Fibroblast of villous mesenchyme (primary cell): ENCODE measurements at regions not wholly inside any gene's neighbourhood (a gene's known extent, or its start where the extent isn't known, plus 50 kb on each side); places are given as distances from the start of the nearest gene placed in this dataset.

ENCODE experiments used
- DNase-seq: peaks from one replicate; pipeline ENCODE4 v3.0.0-alpha.2; 2010; ENCODE audit warnings: low read depth
- H3K4me3 ChIP-seq: 2 replicates; pipeline ENCODE4 v1.5.1; 2011; ENCODE audit warnings: low read depth, mild to moderate bottlenecking, low read length
- TF ChIP-seq, protein P1 (sequence below): IDR thresholded peaks from 2 replicates; pipeline ENCODE4 v1.5.1; 2012; ENCODE audit warnings: low read depth, mild to moderate bottlenecking, low read length; ENCODE audit not compliant: insufficient read depth

DNA sequence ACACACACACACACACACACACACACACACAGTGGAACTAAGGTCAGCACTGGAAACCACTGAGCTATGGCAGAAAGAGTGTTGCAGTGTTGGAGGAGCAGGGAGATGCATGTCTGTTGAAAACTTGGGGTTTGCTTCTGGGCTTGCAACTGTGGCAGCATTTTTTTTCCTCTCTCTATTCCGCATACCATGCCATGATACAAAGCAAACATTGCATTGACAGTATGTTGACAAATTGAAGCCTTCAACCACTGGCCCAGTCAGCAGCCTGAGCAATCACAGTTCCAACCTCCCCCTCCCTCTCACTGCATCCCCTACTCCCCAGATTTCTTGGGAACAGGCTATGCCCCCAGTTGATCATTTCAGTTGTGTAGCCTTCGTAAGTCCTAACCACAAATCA is 478.1 kb upstream of the WWC1 start:
- DNase-seq = no peak
- H3K4me3 ChIP-seq = no peak overlapping the region
- TF ChIP-seq, protein P1, sequence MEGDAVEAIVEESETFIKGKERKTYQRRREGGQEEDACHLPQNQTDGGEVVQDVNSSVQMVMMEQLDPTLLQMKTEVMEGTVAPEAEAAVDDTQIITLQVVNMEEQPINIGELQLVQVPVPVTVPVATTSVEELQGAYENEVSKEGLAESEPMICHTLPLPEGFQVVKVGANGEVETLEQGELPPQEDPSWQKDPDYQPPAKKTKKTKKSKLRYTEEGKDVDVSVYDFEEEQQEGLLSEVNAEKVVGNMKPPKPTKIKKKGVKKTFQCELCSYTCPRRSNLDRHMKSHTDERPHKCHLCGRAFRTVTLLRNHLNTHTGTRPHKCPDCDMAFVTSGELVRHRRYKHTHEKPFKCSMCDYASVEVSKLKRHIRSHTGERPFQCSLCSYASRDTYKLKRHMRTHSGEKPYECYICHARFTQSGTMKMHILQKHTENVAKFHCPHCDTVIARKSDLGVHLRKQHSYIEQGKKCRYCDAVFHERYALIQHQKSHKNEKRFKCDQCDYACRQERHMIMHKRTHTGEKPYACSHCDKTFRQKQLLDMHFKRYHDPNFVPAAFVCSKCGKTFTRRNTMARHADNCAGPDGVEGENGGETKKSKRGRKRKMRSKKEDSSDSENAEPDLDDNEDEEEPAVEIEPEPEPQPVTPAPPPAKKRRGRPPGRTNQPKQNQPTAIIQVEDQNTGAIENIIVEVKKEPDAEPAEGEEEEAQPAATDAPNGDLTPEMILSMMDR = no peak

GRCh38 chr5:167814040-167814439 is 477.4 kb upstream of the WWC1 start:
- no peak for DNase-seq
- H3K4me3 ChIP-seq = no peak overlapping the region
- TF ChIP-seq, protein P1 = no peak

GRCh38 chr5:167814828-167815227 is 476.6 kb upstream of the WWC1 start:
- H3K4me3 ChIP-seq = no peak overlapping the region
- peak; percentile 86 for DNase-seq
- TF ChIP-seq, protein P1 = no peak

GRCh38 chr5:167816354-167816753 is 475.1 kb upstream of the WWC1 start:
- peak; percentile 13 for DNase-seq
- no peak overlapping the region for H3K4me3 ChIP-seq
- TF ChIP-seq, protein P1 = no peak

- TF ChIP-seq, protein P1 = no peak
- no peak overlapping the region for H3K4me3 ChIP-seq
- no peak for DNase-seq
These were observed 474.6 kb upstream of the WWC1 start for GRCh38 chr5:167816864-167817263.

- H3K4me3 ChIP-seq = no peak overlapping the region
- TF ChIP-seq, protein P1 = no peak
- no peak for DNase-seq
These were observed 472.0 kb upstream of the WWC1 start for GRCh38 chr5:167819406-167819805.
